ENCODE measurements at regions not wholly inside any gene's neighbourhood (a gene's known extent, or its start where the extent isn't known, plus 50 kb on each side); places are given as distances from the start of the nearest gene placed in this dataset.

DNA sequence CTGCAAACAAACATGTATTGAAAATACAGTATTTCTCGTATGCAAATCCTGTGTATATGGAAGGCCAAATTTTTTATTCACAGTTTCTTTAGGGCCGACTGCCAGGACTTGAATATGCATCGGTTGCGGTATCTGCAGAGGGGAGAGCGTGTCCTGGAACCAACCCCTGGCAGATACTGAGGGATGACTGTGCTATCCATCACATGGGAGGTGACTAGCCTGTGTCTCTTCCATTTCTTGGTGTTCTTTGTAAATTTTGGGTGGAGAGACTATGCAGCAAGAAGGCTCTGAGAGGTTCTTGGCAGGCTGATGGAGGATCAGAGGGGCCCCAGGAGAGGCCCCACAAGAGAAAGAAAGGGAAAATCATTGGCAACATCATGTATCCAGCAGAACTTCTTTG lies 384.3 kb downstream of the YTHDC2 start:
- 76 to 83% (median 79%) methylated on average over 5 of the region's 5 CpGs for WGBS, 4 donors
- no peak for DNase-seq
- intact Hi-C loops (cut with DNase I): no loop called here

DNA sequence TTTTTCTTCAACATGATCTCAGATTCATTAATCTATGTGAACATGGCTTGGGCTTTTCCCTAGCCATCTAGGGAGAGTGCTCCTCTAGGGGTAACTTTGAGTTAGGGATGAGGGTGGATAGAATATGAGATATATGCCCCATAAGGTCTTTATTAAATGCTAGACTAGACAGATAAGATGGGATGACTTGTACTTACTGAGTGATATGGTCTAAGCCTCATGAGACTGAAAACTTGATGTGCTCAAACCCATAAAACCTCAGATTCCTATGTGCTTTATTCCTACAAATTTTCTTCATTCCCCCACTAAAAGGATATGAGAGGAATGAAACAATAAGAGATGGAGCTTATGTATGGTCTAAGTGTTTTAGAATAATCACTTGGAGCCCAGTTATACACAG lies 386.6 kb downstream of the YTHDC2 start:
- no peak for DNase-seq
- no peaks in the 10 kb centered on the region for H3K27me3 ChIP-seq
- H3K36me3 ChIP-seq (replicated peaks in 1 of 2): no peaks in the 10 kb centered on the region
- H3K4me1 ChIP-seq (replicated peaks in 1 of 2): no peaks in the 10 kb centered on the region
- no peak overlapping the region for H3K4me3 ChIP-seq
- H3K27ac ChIP-seq: no peak overlapping the region
- no peaks in the 10 kb centered on the region for H3K9me3 ChIP-seq (replicated peaks in 1 of 3)
- intact Hi-C loops (cut with DNase I): no loop called here
- no peak for TF ChIP-seq POLR2A (IDR thresholded peaks at IDR 0.05)
- TF ChIP-seq, protein P1, sequence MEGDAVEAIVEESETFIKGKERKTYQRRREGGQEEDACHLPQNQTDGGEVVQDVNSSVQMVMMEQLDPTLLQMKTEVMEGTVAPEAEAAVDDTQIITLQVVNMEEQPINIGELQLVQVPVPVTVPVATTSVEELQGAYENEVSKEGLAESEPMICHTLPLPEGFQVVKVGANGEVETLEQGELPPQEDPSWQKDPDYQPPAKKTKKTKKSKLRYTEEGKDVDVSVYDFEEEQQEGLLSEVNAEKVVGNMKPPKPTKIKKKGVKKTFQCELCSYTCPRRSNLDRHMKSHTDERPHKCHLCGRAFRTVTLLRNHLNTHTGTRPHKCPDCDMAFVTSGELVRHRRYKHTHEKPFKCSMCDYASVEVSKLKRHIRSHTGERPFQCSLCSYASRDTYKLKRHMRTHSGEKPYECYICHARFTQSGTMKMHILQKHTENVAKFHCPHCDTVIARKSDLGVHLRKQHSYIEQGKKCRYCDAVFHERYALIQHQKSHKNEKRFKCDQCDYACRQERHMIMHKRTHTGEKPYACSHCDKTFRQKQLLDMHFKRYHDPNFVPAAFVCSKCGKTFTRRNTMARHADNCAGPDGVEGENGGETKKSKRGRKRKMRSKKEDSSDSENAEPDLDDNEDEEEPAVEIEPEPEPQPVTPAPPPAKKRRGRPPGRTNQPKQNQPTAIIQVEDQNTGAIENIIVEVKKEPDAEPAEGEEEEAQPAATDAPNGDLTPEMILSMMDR (IDR thresholded peaks at IDR 0.05): no peak

More for the DNA sequence above, 384.3 kb downstream of the YTHDC2 start:
- Histone ChIP-seq H3K9me3 (replicated peaks in 1 of 3) (no peaks in the 10 kb centered on the region), H3K4me1 (replicated peaks in 1 of 2) (no peaks in the 10 kb centered on the region), H3K4me3 (no peak overlapping the region), H3K27ac (no peak overlapping the region), H3K27me3 (no peaks in the 10 kb centered on the region), H3K36me3 (replicated peaks in 1 of 2) (no peaks in the 10 kb centered on the region)
- no peak for TF ChIP-seq POLR2A (IDR thresholded peaks at IDR 0.05)
- TF ChIP-seq, protein P1 (IDR thresholded peaks at IDR 0.05): no peak

DNA sequence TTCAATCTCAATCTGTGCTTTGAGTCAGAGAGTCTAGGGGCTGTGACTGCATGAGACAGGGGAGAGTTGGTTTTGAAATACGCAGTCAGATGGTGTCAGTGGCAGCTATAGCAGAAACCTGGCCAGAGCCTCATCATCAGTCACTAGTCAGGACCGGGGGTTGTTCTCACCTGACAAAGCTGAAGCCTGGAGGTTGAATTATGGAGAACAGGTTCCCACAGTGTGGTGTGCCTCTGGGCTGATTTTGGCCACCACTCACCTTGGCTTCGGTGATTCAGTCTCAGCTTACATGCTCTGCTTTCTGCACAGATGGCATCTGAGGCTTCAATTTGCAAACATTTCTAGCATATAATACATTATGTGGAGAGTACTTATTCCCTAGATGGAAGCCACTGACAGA lies 387.3 kb downstream of the YTHDC2 start:
- no peaks in the 10 kb centered on the region for H3K27me3 ChIP-seq
- intact Hi-C loops (cut with DNase I): no loop called here
- H3K9me3 ChIP-seq (replicated peaks in 1 of 3): no peaks in the 10 kb centered on the region
- no peak overlapping the region for H3K27ac ChIP-seq
- 63 to 71% (median 67%) methylated on average over 3 of the region's 3 CpGs for WGBS, 4 donors
- no peak for DNase-seq
- H3K4me1 ChIP-seq (replicated peaks in 1 of 2): no peaks in the 10 kb centered on the region
- TF ChIP-seq POLR2A (IDR thresholded peaks at IDR 0.05): no peak
- TF ChIP-seq, protein P1 (IDR thresholded peaks at IDR 0.05): no peak
- no peaks in the 10 kb centered on the region for H3K36me3 ChIP-seq (replicated peaks in 1 of 2)
- H3K4me3 ChIP-seq: no peak overlapping the region

DNA sequence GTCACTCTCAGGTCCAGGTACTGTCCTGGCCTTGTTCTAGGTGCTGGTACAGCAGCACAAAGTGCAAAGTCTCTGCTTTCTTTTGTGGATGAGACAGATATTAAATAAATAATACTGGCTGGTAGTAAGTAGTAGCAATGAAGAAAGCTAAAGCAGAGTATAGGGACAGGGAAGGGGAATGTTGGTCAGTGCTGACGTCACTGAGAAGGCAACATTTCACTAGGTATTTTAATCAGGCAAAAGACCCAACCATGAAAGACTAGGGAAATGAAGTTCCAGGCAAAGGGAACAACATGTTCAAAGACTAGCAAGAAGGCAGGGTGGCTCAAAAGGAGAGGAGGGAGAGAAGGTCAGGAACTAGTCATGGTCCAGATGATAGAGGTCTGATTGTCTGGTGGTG lies 388.2 kb downstream of the YTHDC2 start:
- H3K27me3 ChIP-seq: no peaks in the 10 kb centered on the region
- no peaks in the 10 kb centered on the region for H3K4me1 ChIP-seq (replicated peaks in 1 of 2)
- no peaks in the 10 kb centered on the region for H3K9me3 ChIP-seq (replicated peaks in 1 of 3)
- no peak for TF ChIP-seq POLR2A (IDR thresholded peaks at IDR 0.05)
- TF ChIP-seq, protein P1 (IDR thresholded peaks at IDR 0.05): no peak
- H3K27ac ChIP-seq: no peak overlapping the region
- WGBS, 4 donors: 48 to 85% (median 55%) methylated on average over 1 of the region's 1 CpG
- H3K36me3 ChIP-seq (replicated peaks in 1 of 2): no peaks in the 10 kb centered on the region
- intact Hi-C loops (cut with DNase I): no loop called here
- no peak overlapping the region for H3K4me3 ChIP-seq
- DNase-seq: no peak
